ENCODE measurements at regions not wholly inside any gene's neighbourhood (a gene's known extent, or its start where the extent isn't known, plus 50 kb on each side); places are given as distances from the start of the nearest gene placed in this dataset.
A peak's percentile ranks its signal among the peaks of the same experiment; 100 is the strongest.

DNA sequence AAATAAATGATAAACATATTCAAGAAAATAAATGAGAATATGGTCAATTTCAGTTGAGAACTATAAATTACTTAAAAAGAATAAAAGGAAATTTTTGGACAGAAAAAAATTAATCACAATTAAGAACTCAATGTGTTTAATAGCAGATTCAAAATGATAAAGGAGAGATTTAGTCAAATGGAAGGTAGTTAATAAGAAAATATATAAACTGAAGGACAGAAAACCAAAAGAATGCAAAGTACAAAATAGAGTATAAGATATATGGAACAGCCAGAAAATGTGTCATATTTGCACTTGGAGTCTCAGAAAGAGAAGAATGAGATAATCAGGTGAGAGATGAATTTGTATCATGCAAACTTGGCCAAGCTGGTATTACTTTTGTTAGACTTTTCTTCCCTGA is 201.8 kb upstream of the ARID1B start:
- TF ChIP-seq, protein P1, sequence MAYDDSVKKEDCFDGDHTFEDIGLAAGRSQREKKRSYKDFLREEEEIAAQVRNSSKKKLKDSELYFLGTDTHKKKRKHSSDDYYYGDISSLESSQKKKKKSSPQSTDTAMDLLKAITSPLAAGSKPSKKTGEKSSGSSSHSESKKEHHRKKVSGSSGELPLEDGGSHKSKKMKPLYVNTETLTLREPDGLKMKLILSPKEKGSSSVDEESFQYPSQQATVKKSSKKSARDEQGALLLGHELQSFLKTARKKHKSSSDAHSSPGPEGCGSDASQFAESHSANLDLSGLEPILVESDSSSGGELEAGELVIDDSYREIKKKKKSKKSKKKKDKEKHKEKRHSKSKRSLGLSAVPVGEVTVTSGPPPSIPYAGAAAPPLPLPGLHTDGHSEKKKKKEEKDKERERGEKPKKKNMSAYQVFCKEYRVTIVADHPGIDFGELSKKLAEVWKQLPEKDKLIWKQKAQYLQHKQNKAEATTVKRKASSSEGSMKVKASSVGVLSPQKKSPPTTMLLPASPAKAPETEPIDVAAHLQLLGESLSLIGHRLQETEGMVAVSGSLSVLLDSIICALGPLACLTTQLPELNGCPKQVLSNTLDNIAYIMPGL (CRISPR knock-in tag; IDR thresholded peaks at IDR 0.05; ENCODE audit: borderline replicate concordance): no peak
- TF ChIP-seq GATA3 (IDR thresholded peaks at IDR 0.05; ENCODE audit: borderline replicate concordance): no peak
- TF ChIP-seq EHMT2 (IDR thresholded peaks at IDR 0.05; ENCODE audit: low read depth): no peak
- no peak for TF ChIP-seq HOXB13 (CRISPR knock-in tag; IDR thresholded peaks at IDR 0.05; ENCODE audit: low read depth)
- TF ChIP-seq, protein P2, sequence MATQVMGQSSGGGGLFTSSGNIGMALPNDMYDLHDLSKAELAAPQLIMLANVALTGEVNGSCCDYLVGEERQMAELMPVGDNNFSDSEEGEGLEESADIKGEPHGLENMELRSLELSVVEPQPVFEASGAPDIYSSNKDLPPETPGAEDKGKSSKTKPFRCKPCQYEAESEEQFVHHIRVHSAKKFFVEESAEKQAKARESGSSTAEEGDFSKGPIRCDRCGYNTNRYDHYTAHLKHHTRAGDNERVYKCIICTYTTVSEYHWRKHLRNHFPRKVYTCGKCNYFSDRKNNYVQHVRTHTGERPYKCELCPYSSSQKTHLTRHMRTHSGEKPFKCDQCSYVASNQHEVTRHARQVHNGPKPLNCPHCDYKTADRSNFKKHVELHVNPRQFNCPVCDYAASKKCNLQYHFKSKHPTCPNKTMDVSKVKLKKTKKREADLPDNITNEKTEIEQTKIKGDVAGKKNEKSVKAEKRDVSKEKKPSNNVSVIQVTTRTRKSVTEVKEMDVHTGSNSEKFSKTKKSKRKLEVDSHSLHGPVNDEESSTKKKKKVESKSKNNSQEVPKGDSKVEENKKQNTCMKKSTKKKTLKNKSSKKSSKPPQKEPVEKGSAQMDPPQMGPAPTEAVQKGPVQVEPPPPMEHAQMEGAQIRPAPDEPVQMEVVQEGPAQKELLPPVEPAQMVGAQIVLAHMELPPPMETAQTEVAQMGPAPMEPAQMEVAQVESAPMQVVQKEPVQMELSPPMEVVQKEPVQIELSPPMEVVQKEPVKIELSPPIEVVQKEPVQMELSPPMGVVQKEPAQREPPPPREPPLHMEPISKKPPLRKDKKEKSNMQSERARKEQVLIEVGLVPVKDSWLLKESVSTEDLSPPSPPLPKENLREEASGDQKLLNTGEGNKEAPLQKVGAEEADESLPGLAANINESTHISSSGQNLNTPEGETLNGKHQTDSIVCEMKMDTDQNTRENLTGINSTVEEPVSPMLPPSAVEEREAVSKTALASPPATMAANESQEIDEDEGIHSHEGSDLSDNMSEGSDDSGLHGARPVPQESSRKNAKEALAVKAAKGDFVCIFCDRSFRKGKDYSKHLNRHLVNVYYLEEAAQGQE (IDR thresholded peaks at IDR 0.05): no peak
- DNase-seq (ENCODE audit: low read depth in 1 of 2, low spot score in 1 of 2): no peak
- no peak for ATAC-seq
- no peak for FAIRE-seq
- Histone ChIP-seq H3K4me1 (no peaks in the 10 kb centered on the region), H3K27ac (no peak overlapping the region), H3K4me3 (no peak overlapping the region), H3K4me2 (no peak overlapping the region), H3K9me3 (peaks cover 3% of the 10 kb centered on the region; the same call in 1 of the 3 replicates)
- POLR2A ChIA-PET: no interaction called here
- CTCF ChIA-PET: no interaction called here

DNA sequence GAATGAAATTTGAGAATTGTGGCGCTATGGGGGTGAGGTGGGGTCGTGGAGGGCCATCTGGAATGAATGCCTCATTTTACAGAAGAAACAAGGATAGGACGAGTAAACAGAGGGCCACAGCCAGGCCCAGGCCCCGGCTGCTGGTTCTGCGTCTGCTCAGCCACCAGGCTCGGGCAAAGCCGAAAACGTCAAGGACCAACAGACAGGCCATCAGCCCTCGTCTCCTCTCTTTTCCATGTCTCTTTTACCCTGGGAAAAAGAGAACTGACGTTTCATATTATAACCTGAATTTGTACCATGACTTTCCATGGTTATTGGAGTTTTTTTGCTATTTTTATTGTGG is 212.4 kb upstream of the ARID1B start:
- 61% methylated on average over 10 of the region's 10 CpGs for WGBS (ENCODE audit: missing lambda C conversion rate)
- FAIRE-seq (no peak), ATAC-seq (peak in 1 of 2 experiments; percentile 24; a peak in 1 of 6 replicates), DNase-seq (ENCODE audit: low read depth in 1 of 2, low spot score in 1 of 2) (no peak)
- Histone ChIP-seq H3K27ac (no peak overlapping the region), H3K4me1 (no peaks in the 10 kb centered on the region), H3K9me3 (peaks cover 9% of the 10 kb centered on the region; the same call in 2 of the 3 replicates), H3K4me3 (no peak overlapping the region), H3K4me2 (peak overlapping the region; percentile 48; the same call in 2 of the 3 replicates)
- CTCF ChIA-PET: interaction anchor here (0.6 to 2.1 kb wide), 6 partner anchors 26 to 290 kb away, joined by 3 to 6 read pairs (median 3); no protein-coding TSS in a partner anchor
- POLR2A ChIA-PET: no interaction called here
- TF ChIP-seq SREBF2 (IDR thresholded peaks at IDR 0.05): no peak
- TF ChIP-seq, protein P3, sequence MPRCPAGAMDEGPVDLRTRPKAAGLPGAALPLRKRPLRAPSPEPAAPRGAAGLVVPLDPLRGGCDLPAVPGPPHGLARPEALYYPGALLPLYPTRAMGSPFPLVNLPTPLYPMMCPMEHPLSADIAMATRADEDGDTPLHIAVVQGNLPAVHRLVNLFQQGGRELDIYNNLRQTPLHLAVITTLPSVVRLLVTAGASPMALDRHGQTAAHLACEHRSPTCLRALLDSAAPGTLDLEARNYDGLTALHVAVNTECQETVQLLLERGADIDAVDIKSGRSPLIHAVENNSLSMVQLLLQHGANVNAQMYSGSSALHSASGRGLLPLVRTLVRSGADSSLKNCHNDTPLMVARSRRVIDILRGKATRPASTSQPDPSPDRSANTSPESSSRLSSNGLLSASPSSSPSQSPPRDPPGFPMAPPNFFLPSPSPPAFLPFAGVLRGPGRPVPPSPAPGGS (IDR thresholded peaks at IDR 0.05): no peak
- no peak for TF ChIP-seq MAFK (IDR thresholded peaks at IDR 0.05; ENCODE audit: partially characterized antibody)
- TF ChIP-seq FOXS1 (CRISPR knock-in tag; IDR thresholded peaks at IDR 0.05): no peak
- no peak for TF ChIP-seq CHD4 (IDR thresholded peaks at IDR 0.05; ENCODE audit: borderline replicate concordance)
- TF ChIP-seq, protein P1 (CRISPR knock-in tag; IDR thresholded peaks at IDR 0.05; ENCODE audit: borderline replicate concordance): no peak
- TF ChIP-seq, protein P2 (IDR thresholded peaks at IDR 0.05): no peak
- no peak for TF ChIP-seq NFE2L2 (conservative IDR thresholded peaks at IDR 0.05; ENCODE audit: low read length)
- TF ChIP-seq FOSB (CRISPR knock-in tag; IDR thresholded peaks at IDR 0.05): no peak
- TF ChIP-seq HOXB5 (CRISPR knock-in tag; IDR thresholded peaks at IDR 0.05): no peak
- no peak for TF ChIP-seq ZFP36 (IDR thresholded peaks at IDR 0.05; ENCODE audit: borderline replicate concordance, partially characterized antibody)
- TF ChIP-seq SMC3 (IDR thresholded peaks at IDR 0.05): no peak
- no peak for TF ChIP-seq HDAC2 (IDR thresholded peaks at IDR 0.05)
- no peak for TF ChIP-seq ZNF302 (CRISPR knock-in tag; IDR thresholded peaks at IDR 0.05)
- no peak for TF ChIP-seq TP53 (CRISPR knock-in tag; IDR thresholded peaks at IDR 0.05)

Measured in A549 (cell line).